Colonic mucosa (tissue), 4 donors: ENCODE measurements at regions not wholly inside any gene's neighbourhood (a gene's known extent, or its start where the extent isn't known, plus 50 kb on each side); places are given as distances from the start of the nearest gene placed in this dataset.

Source experiments
- DNase-seq: peaks from one replicate; pipeline ENCODE4 v3.0.0-alpha.2; 2020
- H3K27ac ChIP-seq: fragments of 200-600 bp; one replicate; pipeline ENCODE4 v1.8.0; 2021
- H3K27me3 ChIP-seq: fragments of 200-600 bp; one replicate; pipeline ENCODE4 v1.8.0; 2021
- H3K36me3 ChIP-seq: fragments of 200-600 bp; one replicate; pipeline ENCODE4 v1.8.0; 2021
- H3K4me1 ChIP-seq: fragments of 200-600 bp; one replicate; pipeline ENCODE4 v1.8.0; 2021; ENCODE audit warnings: mild to moderate bottlenecking
- H3K4me3 ChIP-seq: fragments of 200-600 bp; one replicate; pipeline ENCODE4 v1.8.0; 2021
- H3K9ac ChIP-seq, 2 donors: one replicate each; pipeline ENCODE4 v1.7.0; 2013; ENCODE audit warnings: control low read depth in 2 of 2, low read depth in 2 of 2, low read length in 2 of 2
- H3K9me3 ChIP-seq: fragments of 200-600 bp; one replicate; pipeline ENCODE4 v1.8.0; 2021
- intact Hi-C: fragments of 100-400 bp; cut with DNase I; formaldehyde crosslinking; loops from one replicate; pipeline ENCODE4 v1.14.1; 2022
- TF ChIP-seq, protein P1 (sequence below): fragments of 200-600 bp; IDR thresholded peaks from one replicate; pipeline ENCODE4 v1.8.0; 2022; ENCODE audit warnings: antibody characterized with exemption, mild to moderate bottlenecking
- donor health status: healthy.
- donor health status: DM: no; HTN: no; CAD: no.
- donor health status: DM: no; HTN: no; CAD: no.

DNA sequence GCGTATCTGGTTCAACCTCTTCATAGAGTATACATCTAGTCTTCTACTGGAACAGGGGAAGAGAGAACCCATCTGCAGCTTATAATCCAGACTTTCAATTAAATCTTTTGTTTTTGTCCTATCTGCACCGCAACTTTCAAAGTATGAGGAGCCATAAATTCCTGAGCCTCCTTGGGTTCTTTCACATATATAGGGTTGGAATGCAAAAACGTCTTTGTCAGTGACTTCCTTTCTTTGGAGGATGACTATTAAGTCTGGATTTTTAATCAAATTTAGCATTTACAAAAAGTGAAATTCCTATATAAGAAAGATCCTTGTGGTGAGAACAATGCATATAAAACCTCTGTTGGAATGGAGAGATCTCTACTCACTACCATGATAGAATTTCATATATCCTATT lies 370.8 kb downstream of the TMEM38B start:
- no peaks in the 10 kb centered on the region for H3K27me3 ChIP-seq
- no peak overlapping the region for H3K27ac ChIP-seq
- intact Hi-C loops: no loop called here
- no peak overlapping the region for H3K4me3 ChIP-seq
- H3K4me1 ChIP-seq: no peaks in the 10 kb centered on the region
- DNase-seq: no peak
- TF ChIP-seq, protein P1, sequence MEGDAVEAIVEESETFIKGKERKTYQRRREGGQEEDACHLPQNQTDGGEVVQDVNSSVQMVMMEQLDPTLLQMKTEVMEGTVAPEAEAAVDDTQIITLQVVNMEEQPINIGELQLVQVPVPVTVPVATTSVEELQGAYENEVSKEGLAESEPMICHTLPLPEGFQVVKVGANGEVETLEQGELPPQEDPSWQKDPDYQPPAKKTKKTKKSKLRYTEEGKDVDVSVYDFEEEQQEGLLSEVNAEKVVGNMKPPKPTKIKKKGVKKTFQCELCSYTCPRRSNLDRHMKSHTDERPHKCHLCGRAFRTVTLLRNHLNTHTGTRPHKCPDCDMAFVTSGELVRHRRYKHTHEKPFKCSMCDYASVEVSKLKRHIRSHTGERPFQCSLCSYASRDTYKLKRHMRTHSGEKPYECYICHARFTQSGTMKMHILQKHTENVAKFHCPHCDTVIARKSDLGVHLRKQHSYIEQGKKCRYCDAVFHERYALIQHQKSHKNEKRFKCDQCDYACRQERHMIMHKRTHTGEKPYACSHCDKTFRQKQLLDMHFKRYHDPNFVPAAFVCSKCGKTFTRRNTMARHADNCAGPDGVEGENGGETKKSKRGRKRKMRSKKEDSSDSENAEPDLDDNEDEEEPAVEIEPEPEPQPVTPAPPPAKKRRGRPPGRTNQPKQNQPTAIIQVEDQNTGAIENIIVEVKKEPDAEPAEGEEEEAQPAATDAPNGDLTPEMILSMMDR: no peak
- no peaks in the 10 kb centered on the region for H3K9me3 ChIP-seq
- H3K9ac ChIP-seq: no peak overlapping the region
- no peaks in the 10 kb centered on the region for H3K36me3 ChIP-seq

DNA sequence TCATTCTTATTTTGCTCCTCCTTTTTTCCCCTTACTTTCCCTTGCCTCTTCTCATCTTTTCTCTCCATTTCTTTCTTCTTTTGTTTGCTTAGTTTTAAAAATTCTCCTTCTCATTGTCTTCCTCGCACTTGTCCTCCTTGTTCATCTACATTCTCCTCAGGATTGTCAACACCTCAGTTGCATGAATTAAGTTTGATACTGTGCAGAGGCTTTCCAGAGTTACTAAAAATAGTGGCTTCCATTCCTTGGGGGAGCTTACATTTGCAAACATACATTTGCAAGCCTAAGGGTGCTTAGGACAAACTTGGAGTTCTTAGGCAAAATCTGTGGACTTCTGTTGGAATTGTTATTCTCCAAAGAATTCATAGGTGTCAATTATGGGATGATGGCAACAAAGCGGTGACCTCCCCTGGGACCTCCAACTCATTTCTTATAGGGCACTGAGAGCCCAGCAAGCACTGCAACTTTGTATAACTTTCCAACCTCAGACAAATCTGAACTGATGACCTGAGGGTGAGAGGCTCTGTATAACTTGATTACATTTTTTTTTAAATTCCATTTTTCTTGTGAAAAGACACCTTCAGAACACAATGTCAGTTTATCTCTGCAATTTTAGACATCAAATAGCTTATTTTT lies 371.4 kb downstream of the TMEM38B start:
- Histone ChIP-seq H3K27me3 (no peaks in the 10 kb centered on the region), H3K9me3 (no peaks in the 10 kb centered on the region), H3K9ac (no peak overlapping the region), H3K4me3 (no peak overlapping the region), H3K36me3 (no peaks in the 10 kb centered on the region), H3K4me1 (no peaks in the 10 kb centered on the region), H3K27ac (no peak overlapping the region)
- intact Hi-C loops: no loop called here
- DNase-seq: no peak
- TF ChIP-seq, protein P1: no peak

GRCh38 chr9:106066940-106067524 lies 372.7 kb downstream of the TMEM38B start:
- H3K9ac ChIP-seq: no peak overlapping the region
- TF ChIP-seq, protein P1: no peak
- H3K4me1 ChIP-seq: no peaks in the 10 kb centered on the region
- no peak for DNase-seq
- no peak overlapping the region for H3K4me3 ChIP-seq
- H3K27me3 ChIP-seq: no peaks in the 10 kb centered on the region
- no peak overlapping the region for H3K27ac ChIP-seq
- no peaks in the 10 kb centered on the region for H3K36me3 ChIP-seq
- intact Hi-C loops: no loop called here
- H3K9me3 ChIP-seq: no peaks in the 10 kb centered on the region

DNA sequence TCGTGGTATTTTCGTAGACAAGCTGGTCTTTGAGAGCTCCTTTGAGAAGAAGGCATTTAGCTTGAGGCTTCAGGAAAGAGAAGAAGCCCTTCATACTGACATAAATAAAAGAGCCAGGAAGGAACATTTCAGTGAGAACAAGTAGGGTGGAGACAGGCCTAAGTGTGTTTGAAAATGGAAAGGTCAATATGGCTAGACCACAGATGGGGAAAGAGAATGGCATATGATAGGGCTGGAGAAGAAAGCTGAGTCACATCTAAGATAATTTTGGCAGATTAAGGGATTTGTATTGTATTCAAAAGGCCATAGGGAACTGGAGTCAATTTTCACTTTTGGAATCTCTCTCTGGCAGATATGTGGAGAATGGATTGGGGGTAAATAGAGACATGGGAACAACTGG lies 374.9 kb downstream of the TMEM38B start:
- intact Hi-C loops: no loop called here
- no peak overlapping the region for H3K27ac ChIP-seq
- no peak for DNase-seq

GRCh38 chr9:106072421-106072820 lies 378.1 kb downstream of the TMEM38B start:
- no peak for DNase-seq
- Histone ChIP-seq H3K9me3 (no peaks in the 10 kb centered on the region), H3K9ac (no peak overlapping the region), H3K4me3 (no peak overlapping the region), H3K27me3 (no peaks in the 10 kb centered on the region), H3K36me3 (no peaks in the 10 kb centered on the region), H3K4me1 (no peaks in the 10 kb centered on the region), H3K27ac (no peak overlapping the region)
- intact Hi-C loops: no loop called here
- TF ChIP-seq, protein P1: no peak

More for the DNA sequence above, 374.9 kb downstream of the TMEM38B start:
- no peaks in the 10 kb centered on the region for H3K9me3 ChIP-seq
- no peak overlapping the region for H3K9ac ChIP-seq
- no peaks in the 10 kb centered on the region for H3K36me3 ChIP-seq
- H3K4me3 ChIP-seq: no peak overlapping the region
- no peaks in the 10 kb centered on the region for H3K27me3 ChIP-seq
- no peaks in the 10 kb centered on the region for H3K4me1 ChIP-seq
- TF ChIP-seq, protein P1: no peak
